Gastroesophageal sphincter (tissue), 3 donors: ENCODE measurements at regions not wholly inside any gene's neighbourhood (a gene's known extent, or its start where the extent isn't known, plus 50 kb on each side); places are given as distances from the start of the nearest gene placed in this dataset.

Source experiments
- CTCF ChIP-seq, 4 experiments: fragments of 200-600 bp in 2 of 4; fragments of 450-650 bp in 2 of 4; sonication (generic) in 1 of 4; IDR thresholded peaks; one replicate each; pipeline ENCODE4 v1.5.1; 2017 to 2019; ENCODE audit warnings: antibody characterized with exemption in 4 of 4, mild to moderate bottlenecking in 2 of 4, moderate library complexity in 2 of 4
- POLR2A ChIP-seq, 2 donors: fragments of 450-650 bp; IDR thresholded peaks; one replicate each; pipeline ENCODE4 v1.6.1; 2017; ENCODE audit warnings: antibody characterized with exemption in 2 of 2, mild to moderate bottlenecking in 2 of 2, moderate library complexity in 1 of 2
- POLR2AphosphoS5 ChIP-seq: sonication (generic); formaldehyde crosslinking; IDR thresholded peaks from one replicate; pipeline ENCODE4 v1.6.1; 2017; ENCODE audit warnings: antibody characterized with exemption

- no peak for TF ChIP-seq POLR2AphosphoS5
- no peak for TF ChIP-seq CTCF (IDR thresholded peaks at IDR 0.05)
- no peak for TF ChIP-seq POLR2A (IDR thresholded peaks at IDR 0.05)
Observed at GRCh38 chr2:84297155-84297554, 161.9 kb downstream of the SUCLG1 start.
